Astrocyte (in vitro differentiated cells and primary cell): ENCODE measurements at regions not wholly inside any gene's neighbourhood (a gene's known extent, or its start where the extent isn't known, plus 50 kb on each side); places are given as distances from the start of the nearest gene placed in this dataset.
"Not testable (repeated sequence)": the region's sequence is repeated elsewhere in the genome, so short reads cannot be mapped to it uniquely, and the experiment has no call there.

Experiments
- DNase-seq: peaks from one replicate; pipeline ENCODE4 v3.0.0-alpha.2; 2010; ENCODE audit warnings: low read depth
- FAIRE-seq: peaks from 2 replicates; lab custom pipeline; 2011; peaks lifted over from hg19 to GRCh38; lab: Jason Lieb, UNC
- H2AFZ ChIP-seq: 2 replicates; pipeline ENCODE4 v1.6.0; 2012; ENCODE audit warnings: low read depth, low read length, inconsistent platforms
- H3K27ac ChIP-seq: 2 replicates; pipeline ENCODE4 v1.5.1; 2011; ENCODE audit warnings: low read depth, low read length, inconsistent platforms
- H3K27me3 ChIP-seq: 2 replicates; pipeline ENCODE4 v1.6.0; 2011; ENCODE audit warnings: low read length, inconsistent platforms; ENCODE audit not compliant: insufficient read depth
- H3K36me3 ChIP-seq: 2 replicates; pipeline ENCODE4 v1.5.1; 2011; ENCODE audit warnings: low read length, inconsistent platforms; ENCODE audit not compliant: insufficient read depth
- H3K4me1 ChIP-seq: 2 replicates; pipeline ENCODE4 v1.5.1; 2011; ENCODE audit warnings: low read length, inconsistent platforms; ENCODE audit not compliant: insufficient read depth
- H3K4me2 ChIP-seq: 2 replicates; pipeline ENCODE4 v1.6.0; 2012; ENCODE audit warnings: low read length, inconsistent platforms
- H3K4me3 ChIP-seq: 2 replicates; pipeline ENCODE4 v1.5.1; 2011; ENCODE audit warnings: low read depth, mild to moderate bottlenecking, low read length, inconsistent platforms; ENCODE audit not compliant: insufficient read depth
- H3K79me2 ChIP-seq: 2 replicates; pipeline ENCODE4 v1.6.0; 2012; ENCODE audit warnings: mild to moderate bottlenecking, low read length, inconsistent platforms; ENCODE audit not compliant: insufficient read depth
- H3K9ac ChIP-seq: 2 replicates; pipeline ENCODE4 v1.6.0; 2012; ENCODE audit warnings: mild to moderate bottlenecking, low read length, inconsistent platforms
- H3K9me3 ChIP-seq: 2 replicates; pipeline ENCODE4 v1.5.1; 2012; ENCODE audit warnings: low read depth, mild to moderate bottlenecking, low read length, inconsistent platforms; ENCODE audit not compliant: insufficient read depth
- H4K20me1 ChIP-seq: 2 replicates; pipeline ENCODE4 v1.6.0; 2012; ENCODE audit warnings: low read length, inconsistent platforms; ENCODE audit not compliant: insufficient read depth
- H3K27ac Mint-ChIP-seq: one replicate; pipeline ENCODE4 v1.8.0; 2021; ENCODE audit warnings: mild to moderate bottlenecking, mixed read lengths; ENCODE audit not compliant: unreplicated experiment
- H3K27me3 Mint-ChIP-seq: one replicate; pipeline ENCODE4 v1.8.0; 2021; ENCODE audit warnings: low read depth, mixed read lengths; ENCODE audit not compliant: unreplicated experiment
- H3K36me3 Mint-ChIP-seq: one replicate; pipeline ENCODE4 v1.8.0; 2021; ENCODE audit warnings: low read depth, mixed read lengths; ENCODE audit not compliant: unreplicated experiment
- H3K4me1 Mint-ChIP-seq: one replicate; pipeline ENCODE4 v1.8.0; 2021; ENCODE audit warnings: low read depth, mixed read lengths; ENCODE audit not compliant: unreplicated experiment
- H3K4me3 Mint-ChIP-seq: one replicate; pipeline ENCODE4 v1.8.0; 2021; ENCODE audit warnings: mild to moderate bottlenecking, moderate library complexity, mixed read lengths; ENCODE audit not compliant: unreplicated experiment
- H3K9me3 Mint-ChIP-seq: one replicate; pipeline ENCODE4 v1.8.0; 2021; ENCODE audit warnings: mild to moderate bottlenecking, mixed read lengths; ENCODE audit not compliant: unreplicated experiment
- CTCF ChIP-seq: IDR thresholded peaks from 2 replicates; pipeline ENCODE4 v1.5.1; 2011; ENCODE audit warnings: low read depth, mild to moderate bottlenecking, inconsistent platforms, low read length, moderate library complexity; ENCODE audit not compliant: insufficient read depth
- EZH2 ChIP-seq: IDR thresholded peaks from 2 replicates; pipeline ENCODE4 v1.6.1; 2012; ENCODE audit warnings: mild to moderate bottlenecking, low read length, inconsistent platforms; ENCODE audit not compliant: insufficient read depth

GRCh38 chr12:38175538-38175937 lies 141.0 kb upstream of the ALG10B start:
- Histone ChIP-seq H2AFZ (no peak overlapping the region), H3K9ac (no peak overlapping the region), H3K4me2 (no peak overlapping the region), H3K27ac (no peak overlapping the region), H3K79me2 (no peaks in the 10 kb centered on the region), H4K20me1 (no peaks in the 10 kb centered on the region), H3K9me3 (peaks cover 10% of the 10 kb centered on the region), H3K27me3 (no peaks in the 10 kb centered on the region), H3K4me3 (no peak overlapping the region), H3K36me3 (no peaks in the 10 kb centered on the region), H3K4me1 (no peaks in the 10 kb centered on the region)
- Mint-ChIP-seq H3K9me3 (peaks cover 2% of the 10 kb centered on the region), H3K4me3 (no peak overlapping the region), H3K27ac (no peak overlapping the region), H3K4me1 (no peaks in the 10 kb centered on the region), H3K36me3 (no peaks in the 10 kb centered on the region), H3K27me3 (no peaks in the 10 kb centered on the region)
- no peak for DNase-seq
- TF ChIP-seq EZH2 (no peak), CTCF (no peak)
- no peak for FAIRE-seq

- H4K20me1 ChIP-seq, H3K27me3 ChIP-seq, H3K4me3 Mint-ChIP-seq, H3K79me2 ChIP-seq, H2AFZ ChIP-seq, H3K27ac ChIP-seq, H3K4me1 ChIP-seq, H3K9me3 Mint-ChIP-seq, H3K27me3 Mint-ChIP-seq, H3K4me2 ChIP-seq, H3K36me3 Mint-ChIP-seq, FAIRE-seq, H3K4me1 Mint-ChIP-seq, H3K27ac Mint-ChIP-seq, DNase-seq, H3K36me3 ChIP-seq, H3K9me3 ChIP-seq, H3K4me3 ChIP-seq, H3K9ac ChIP-seq: not testable (repeated sequence)
Observed at GRCh38 chr12:38183617-38184016, 133.0 kb upstream of the ALG10B start.

- not testable (repeated sequence) for H3K27me3 ChIP-seq, H3K79me2 ChIP-seq, H3K9me3 ChIP-seq, H3K4me1 Mint-ChIP-seq, H4K20me1 ChIP-seq, H3K4me1 ChIP-seq, FAIRE-seq, H3K36me3 Mint-ChIP-seq, H3K27ac Mint-ChIP-seq, H3K27ac ChIP-seq, H3K27me3 Mint-ChIP-seq, H3K4me3 ChIP-seq, H3K4me3 Mint-ChIP-seq, H3K9ac ChIP-seq, DNase-seq, H3K9me3 Mint-ChIP-seq, H2AFZ ChIP-seq, H3K36me3 ChIP-seq, H3K4me2 ChIP-seq
Observed at GRCh38 chr12:38197286-38197685, 119.3 kb upstream of the ALG10B start.
